ENCODE measurements at regions not wholly inside any gene's neighbourhood (a gene's known extent, or its start where the extent isn't known, plus 50 kb on each side); places are given as distances from the start of the nearest gene placed in this dataset.

DNA sequence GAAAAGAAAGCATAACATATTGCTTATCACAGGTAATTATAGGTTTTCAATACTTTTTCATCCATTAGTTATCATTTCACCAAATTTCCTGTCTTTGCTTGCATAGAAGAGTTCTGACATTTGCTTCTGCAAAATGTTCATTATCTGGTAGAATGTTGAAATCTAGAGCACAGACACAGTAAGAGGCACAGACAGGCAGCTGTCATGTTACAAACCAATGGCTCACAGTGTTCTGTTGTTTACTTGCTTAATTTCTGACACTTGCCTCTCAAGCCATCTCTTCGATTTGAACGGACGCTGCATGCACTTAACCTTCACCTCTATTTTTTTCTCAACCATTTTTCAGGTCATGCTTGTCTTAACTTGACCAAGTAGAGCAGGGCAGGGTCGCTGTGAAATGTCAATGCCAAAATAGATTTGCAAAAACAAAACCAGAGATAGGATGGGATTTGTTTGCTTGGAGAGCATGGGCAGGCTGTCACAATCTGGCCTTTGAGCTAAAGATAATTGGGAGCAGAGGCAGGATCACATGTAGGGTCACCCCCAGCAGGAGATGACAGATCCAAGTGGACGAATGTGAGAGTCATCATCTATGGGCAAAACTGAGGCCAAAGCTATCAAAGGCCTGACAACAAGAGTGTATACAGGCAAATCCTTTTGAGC lies 292.3 kb downstream of the SMARCA1 start:
- no peak for TF ChIP-seq EZH2 (IDR thresholded peaks at IDR 0.05; ENCODE audit: borderline replicate concordance, insufficient read depth, low read depth, low read length, poor library complexity, severe bottlenecking)
- no peak for TF ChIP-seq CTCF (IDR thresholded peaks at IDR 0.05)
- Histone ChIP-seq H3K9ac (ENCODE audit: low read length) (no peak overlapping the region), H3K79me2 (ENCODE audit: control insufficient read depth, insufficient read depth, low read length) (no peaks in the 10 kb centered on the region), H3K4me1 (ENCODE audit: control insufficient read depth in 2 of 2, insufficient read depth in 2 of 2, low read length in 2 of 2) (no peaks in the 10 kb centered on the region), H3K9me3 (ENCODE audit: control extremely low read depth in 1 of 3, control insufficient read depth in 2 of 3, insufficient read depth in 1 of 3, low read length in 2 of 3) (no peaks in the 10 kb centered on the region), H3K4me3 (ENCODE audit: control extremely low read depth in 1 of 5, extremely low read depth in 1 of 5, insufficient read depth in 1 of 5, low read depth in 2 of 5, low read length in 4 of 5) (no peak overlapping the region), H4K20me1 (ENCODE audit: control insufficient read depth, insufficient read depth, low read length, poor library complexity, severe bottlenecking) (no peaks in the 10 kb centered on the region), H3K27ac (ENCODE audit: low read length in 2 of 2) (no peak overlapping the region), H2AFZ (ENCODE audit: insufficient read depth, low read depth, low read length, poor library complexity, severe bottlenecking) (no peak overlapping the region), H3K4me2 (replicated peaks; ENCODE audit: low read depth, low read length, poor library complexity, severe bottlenecking) (no peak overlapping the region), H3K27me3 (replicated peaks in 1 of 4; ENCODE audit: control extremely low read depth in 1 of 4, control insufficient read depth in 3 of 4, insufficient read depth in 4 of 4, low read length in 3 of 4) (no peaks in the 10 kb centered on the region), H3K36me3 (replicated peaks in 1 of 2; ENCODE audit: control extremely low read depth in 1 of 2, control insufficient read depth in 1 of 2, extremely low read depth in 1 of 2, insufficient read depth in 2 of 2, low read length in 1 of 2) (no peaks in the 10 kb centered on the region)
- no peak for DNase-seq
- 65% methylated on average over 3 of the region's 5 CpGs for WGBS (ENCODE audit: insufficient coverage)
- no peak overlapping the region for H3K27ac Mint-ChIP-seq
- ATAC-seq (ENCODE audit: low read depth) = no peak
- intact Hi-C loops (cut with micrococcal nuclease) = no loop called here
- no peaks in the 10 kb centered on the region for H3K9me3 Mint-ChIP-seq (ENCODE audit: insufficient read depth)
- CTCF ChIA-PET = no interaction called here
- H3K4me1 Mint-ChIP-seq = no peaks in the 10 kb centered on the region
- POLR2A ChIA-PET = no interaction called here
- H3K4me3 Mint-ChIP-seq = no peak overlapping the region
- H3K27me3 Mint-ChIP-seq = no peaks in the 10 kb centered on the region

GRCh38 chrX:129230168-129230567 lies 293.1 kb downstream of the SMARCA1 start:
- Mint-ChIP-seq H3K27me3 (no peaks in the 10 kb centered on the region), H3K9me3 (ENCODE audit: insufficient read depth) (no peaks in the 10 kb centered on the region), H3K4me3 (no peak overlapping the region), H3K4me1 (no peaks in the 10 kb centered on the region), H3K27ac (no peak overlapping the region)
- Histone ChIP-seq H4K20me1 (ENCODE audit: control insufficient read depth, insufficient read depth, low read length, poor library complexity, severe bottlenecking) (no peaks in the 10 kb centered on the region), H3K9me3 (ENCODE audit: control extremely low read depth in 1 of 3, control insufficient read depth in 2 of 3, insufficient read depth in 1 of 3, low read length in 2 of 3) (no peaks in the 10 kb centered on the region), H3K27ac (ENCODE audit: low read length in 2 of 2) (no peak overlapping the region), H3K36me3 (replicated peaks in 1 of 2; ENCODE audit: control extremely low read depth in 1 of 2, control insufficient read depth in 1 of 2, extremely low read depth in 1 of 2, insufficient read depth in 2 of 2, low read length in 1 of 2) (no peaks in the 10 kb centered on the region), H3K4me2 (replicated peaks; ENCODE audit: low read depth, low read length, poor library complexity, severe bottlenecking) (no peak overlapping the region), H2AFZ (ENCODE audit: insufficient read depth, low read depth, low read length, poor library complexity, severe bottlenecking) (no peak overlapping the region), H3K27me3 (replicated peaks in 1 of 4; ENCODE audit: control extremely low read depth in 1 of 4, control insufficient read depth in 3 of 4, insufficient read depth in 4 of 4, low read length in 3 of 4) (no peaks in the 10 kb centered on the region), H3K4me1 (ENCODE audit: control insufficient read depth in 2 of 2, insufficient read depth in 2 of 2, low read length in 2 of 2) (no peaks in the 10 kb centered on the region), H3K4me3 (ENCODE audit: control extremely low read depth in 1 of 5, extremely low read depth in 1 of 5, insufficient read depth in 1 of 5, low read depth in 2 of 5, low read length in 4 of 5) (no peak overlapping the region), H3K79me2 (ENCODE audit: control insufficient read depth, insufficient read depth, low read length) (no peaks in the 10 kb centered on the region), H3K9ac (ENCODE audit: low read length) (no peak overlapping the region)
- intact Hi-C loops (cut with micrococcal nuclease) = no loop called here
- DNase-seq = no peak
- no peak for TF ChIP-seq EZH2 (IDR thresholded peaks at IDR 0.05; ENCODE audit: borderline replicate concordance, insufficient read depth, low read depth, low read length, poor library complexity, severe bottlenecking)
- ChIA-PET CTCF (no interaction called here), POLR2A (no interaction called here)
- no CpG with 5 or more reads among the region's 1 CpG for WGBS (ENCODE audit: insufficient coverage)
- ATAC-seq (ENCODE audit: low read depth) = no peak
